HFFc6 (cell line): ENCODE measurements at regions not wholly inside any gene's neighbourhood (a gene's known extent, or its start where the extent isn't known, plus 50 kb on each side); places are given as distances from the start of the nearest gene placed in this dataset.
A peak's percentile ranks its signal among the peaks of the same experiment; 100 is the strongest.

Source experiments
- DNase-seq: peaks from one replicate; pipeline ENCODE4 v3.0.0-alpha.2; 2018
- H3K27ac Mint-ChIP-seq: 2 replicates; pipeline ENCODE4 v1.8.0; 2020; ENCODE audit warnings: mild to moderate bottlenecking, mixed read lengths
- H3K27me3 Mint-ChIP-seq: 2 replicates; pipeline ENCODE4 v1.8.0; 2021; ENCODE audit warnings: mild to moderate bottlenecking, moderate library complexity, mixed read lengths; ENCODE audit not compliant: insufficient read depth
- H3K36me3 Mint-ChIP-seq: 2 replicates; pipeline ENCODE4 v1.8.0; 2021; ENCODE audit warnings: low read depth, mixed read lengths
- H3K4me1 Mint-ChIP-seq: 2 replicates; pipeline ENCODE4 v1.8.0; 2020; ENCODE audit warnings: low read depth, mixed read lengths
- H3K4me3 Mint-ChIP-seq: 2 replicates; pipeline ENCODE4 v1.8.0; 2020; ENCODE audit warnings: mild to moderate bottlenecking, moderate library complexity, mixed read lengths
- H3K9me3 Mint-ChIP-seq: 2 replicates; pipeline ENCODE4 v1.8.0; 2020; ENCODE audit warnings: mild to moderate bottlenecking, mixed read lengths
- CTCF ChIP-seq: fragments of 200-600 bp; sonication (generic); IDR thresholded peaks from 2 replicates; pipeline ENCODE4 v1.5.0; 2021; ENCODE audit warnings: antibody characterized with exemption, mild to moderate bottlenecking

- no peaks in the 10 kb centered on the region for H3K4me1 Mint-ChIP-seq
- no peak overlapping the region for H3K4me3 Mint-ChIP-seq
- peaks cover 6% of the 10 kb centered on the region for H3K36me3 Mint-ChIP-seq
- no peak for TF ChIP-seq CTCF
- peaks cover 62% of the 10 kb centered on the region for H3K9me3 Mint-ChIP-seq
- no peak for DNase-seq
- H3K27me3 Mint-ChIP-seq = no peaks in the 10 kb centered on the region; the same call in none of the 2 replicates
- no peak overlapping the region for H3K27ac Mint-ChIP-seq
Measured at GRCh38 chr1:14451217-14451616, 147.3 kb upstream of the KAZN start.

DNA sequence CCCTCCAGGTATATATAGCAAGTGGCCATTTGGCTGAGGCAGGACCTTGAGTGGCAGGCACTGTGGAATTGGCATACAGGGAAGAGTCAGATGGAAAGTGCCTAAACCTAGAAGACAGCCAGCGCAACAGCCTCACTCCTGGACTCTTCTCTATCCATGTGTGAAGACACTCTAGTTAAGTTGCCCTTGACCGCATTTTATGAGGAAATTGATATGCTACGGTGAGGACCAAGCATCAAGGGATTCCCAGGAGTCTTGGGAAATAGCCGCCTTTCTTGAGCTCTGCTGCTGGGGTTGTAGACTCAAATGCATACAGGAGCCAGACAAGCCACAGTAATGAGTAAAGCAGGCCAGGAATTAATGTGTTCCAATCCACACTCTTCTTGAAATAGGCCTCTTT lies 145.9 kb upstream of the KAZN start:
- Mint-ChIP-seq H3K9me3 (peaks cover 62% of the 10 kb centered on the region), H3K4me3 (no peak overlapping the region), H3K27ac (no peak overlapping the region), H3K36me3 (peaks cover 6% of the 10 kb centered on the region), H3K27me3 (no peaks in the 10 kb centered on the region; the same call in none of the 2 replicates), H3K4me1 (no peaks in the 10 kb centered on the region)
- DNase-seq = no peak
- TF ChIP-seq CTCF = no peak

- Mint-ChIP-seq H3K36me3 (no peaks in the 10 kb centered on the region), H3K4me1 (no peaks in the 10 kb centered on the region), H3K27ac (no peak overlapping the region), H3K4me3 (no peak overlapping the region), H3K9me3 (peaks cover 34% of the 10 kb centered on the region), H3K27me3 (no peaks in the 10 kb centered on the region; the same call in 1 of the 2 replicates)
- no peak for TF ChIP-seq CTCF
- DNase-seq = no peak
Measured at GRCh38 chr1:14460173-14460572, 138.3 kb upstream of the KAZN start.

DNA sequence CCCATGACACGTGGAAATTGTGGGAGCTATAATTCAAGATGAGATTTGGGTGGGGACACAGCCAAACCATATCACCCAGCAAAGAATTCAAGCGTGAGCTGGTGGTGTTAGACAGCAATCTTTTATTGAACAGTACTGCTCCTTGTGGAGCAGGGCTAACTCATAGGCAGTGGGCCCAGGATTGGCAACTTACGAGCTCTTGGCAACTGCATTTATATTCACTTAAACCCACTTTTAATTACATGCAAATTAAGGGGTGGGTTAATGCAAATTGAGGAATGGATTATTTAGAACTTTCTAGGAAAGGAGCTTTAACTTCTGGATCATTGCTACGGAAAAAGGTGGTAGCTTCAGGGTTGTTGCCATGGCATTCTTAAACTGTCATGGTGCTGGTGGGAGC lies 135.6 kb upstream of the KAZN start:
- Mint-ChIP-seq H3K36me3 (no peaks in the 10 kb centered on the region), H3K4me1 (no peaks in the 10 kb centered on the region), H3K4me3 (no peak overlapping the region), H3K27ac (no peak overlapping the region), H3K27me3 (no peaks in the 10 kb centered on the region), H3K9me3 (peaks cover 35% of the 10 kb centered on the region)
- no peak for TF ChIP-seq CTCF
- DNase-seq = no peak

DNA sequence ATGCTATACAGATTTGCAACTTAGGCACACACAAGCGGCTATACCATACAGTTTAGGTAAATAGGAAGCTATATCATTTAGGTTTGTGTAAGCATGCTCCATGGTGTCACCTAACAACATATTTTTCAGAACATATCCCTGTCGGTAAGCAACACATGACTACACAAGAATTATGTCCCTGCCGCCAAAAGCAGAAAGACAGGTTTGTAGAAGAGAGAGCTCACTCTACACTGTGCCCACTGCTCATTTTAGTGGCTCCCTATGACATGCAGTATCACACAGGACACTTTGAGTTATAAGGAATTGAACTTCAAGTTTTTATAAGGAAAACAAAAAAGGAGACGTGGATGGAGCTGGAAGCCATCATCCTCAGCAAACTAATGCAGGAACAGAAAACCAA lies 132.5 kb upstream of the KAZN start:
- TF ChIP-seq CTCF = no peak
- Mint-ChIP-seq H3K27me3 (no peaks in the 10 kb centered on the region), H3K4me1 (no peaks in the 10 kb centered on the region), H3K9me3 (peaks cover 38% of the 10 kb centered on the region), H3K36me3 (no peaks in the 10 kb centered on the region; the same call in 1 of the 2 replicates), H3K4me3 (no peak overlapping the region), H3K27ac (no peak overlapping the region)
- no peak for DNase-seq

- peak; percentile 45 for TF ChIP-seq CTCF
- no peak overlapping the region for H3K4me3 Mint-ChIP-seq
- DNase-seq = no peak
- H3K27ac Mint-ChIP-seq = no peak overlapping the region
- H3K4me1 Mint-ChIP-seq = no peaks in the 10 kb centered on the region
- H3K36me3 Mint-ChIP-seq = no peaks in the 10 kb centered on the region; the same call in 1 of the 2 replicates
- H3K9me3 Mint-ChIP-seq = peaks cover 38% of the 10 kb centered on the region
- H3K27me3 Mint-ChIP-seq = no peaks in the 10 kb centered on the region
Measured at GRCh38 chr1:14467112-14467511, 131.4 kb upstream of the KAZN start.
